GM21825 (cell line): ENCODE measurements at regions not wholly inside any gene's neighbourhood (a gene's known extent, or its start where the extent isn't known, plus 50 kb on each side); places are given as distances from the start of the nearest gene placed in this dataset.
A peak's percentile ranks its signal among the peaks of the same experiment; 100 is the strongest.
"Not testable (repeated sequence)": the region's sequence is repeated elsewhere in the genome, so short reads cannot be mapped to it uniquely, and the experiment has no call there.

Experiments used
- ATAC-seq: cut with Tn5 transposase; IDR thresholded peaks from one replicate; pipeline ENCODE4 v1.9.1; 2021; ENCODE audit warnings: mild to moderate bottlenecking, moderate library complexity; ENCODE audit not compliant: unreplicated experiment

GRCh38 chrX:63186137-63186536 is 165.0 kb downstream of the SPIN4 start:
- no peak for ATAC-seq

DNA sequence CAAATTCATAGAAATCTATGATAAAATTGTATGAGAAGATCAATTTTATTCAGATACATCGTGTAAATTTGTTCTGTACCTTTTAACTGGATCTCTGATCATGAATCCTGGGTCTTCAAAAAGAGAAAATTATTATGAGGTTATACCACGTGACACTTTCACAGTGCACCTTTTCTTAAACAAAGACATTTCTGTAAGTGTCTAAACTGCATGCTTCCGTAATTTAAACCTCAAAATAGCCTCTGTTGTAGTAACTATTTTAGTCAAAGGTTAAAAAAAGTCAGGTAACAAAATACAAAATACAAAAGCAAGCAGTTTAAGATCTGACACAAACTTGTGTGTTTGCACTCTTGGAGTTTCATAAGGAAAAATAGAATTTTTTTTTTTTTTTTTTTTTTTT is 171.3 kb downstream of the SPIN4 start:
- ATAC-seq: not testable (repeated sequence)

- ATAC-seq: not testable (repeated sequence)
These were observed 174.6 kb downstream of the SPIN4 start for GRCh38 chrX:63176578-63176977.

- not testable (repeated sequence) for ATAC-seq
These were observed 177.1 kb downstream of the SPIN4 start for GRCh38 chrX:63173841-63174718.

GRCh38 chrX:63169416-63169815 is 181.7 kb downstream of the SPIN4 start:
- ATAC-seq: not testable (repeated sequence)

DNA sequence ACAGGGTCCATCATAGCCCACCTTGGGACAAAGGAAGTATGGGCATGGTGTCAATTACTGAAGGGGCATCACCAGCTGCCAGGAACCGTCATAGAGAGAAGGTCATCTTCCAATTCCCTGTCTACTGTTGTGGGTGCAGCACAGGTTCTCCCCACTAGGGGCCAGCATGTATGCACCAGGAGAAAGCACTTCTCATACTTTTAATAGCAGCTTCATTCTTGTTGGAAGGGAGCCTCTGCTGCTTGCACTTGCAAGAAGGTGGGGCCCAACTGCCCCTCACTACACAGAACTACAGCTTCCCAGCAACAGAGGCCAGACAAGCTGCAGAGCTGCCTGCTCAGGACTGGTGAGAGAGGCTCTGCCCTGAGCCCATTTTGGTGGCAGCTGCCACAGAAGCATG is 182.2 kb downstream of the SPIN4 start:
- not testable (repeated sequence) for ATAC-seq

GRCh38 chrX:63167002-63167401 is 184.1 kb downstream of the SPIN4 start:
- ATAC-seq: not testable (repeated sequence)

GRCh38 chrX:63160994-63161393 is 190.1 kb downstream of the SPIN4 start:
- ATAC-seq: not testable (repeated sequence)

DNA sequence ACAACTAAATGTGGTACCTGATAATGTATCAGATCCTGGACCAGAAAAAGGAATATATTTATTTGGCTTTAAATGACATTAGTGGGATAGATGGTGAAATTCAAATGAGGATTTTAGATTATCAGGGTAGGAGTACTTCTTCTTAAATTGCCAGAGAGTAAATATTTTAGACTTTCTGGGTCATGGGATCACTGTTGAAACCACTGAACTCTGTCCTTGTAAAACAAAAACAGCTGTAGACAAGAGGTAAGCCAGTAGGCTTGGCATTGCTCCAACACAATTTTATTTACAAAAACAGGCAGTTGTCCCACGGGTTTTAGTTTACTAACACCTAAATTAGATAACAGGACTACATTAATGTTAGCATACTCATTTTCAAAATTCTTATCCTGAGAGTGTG is 190.8 kb downstream of the SPIN4 start:
- not testable (repeated sequence) for ATAC-seq

DNA sequence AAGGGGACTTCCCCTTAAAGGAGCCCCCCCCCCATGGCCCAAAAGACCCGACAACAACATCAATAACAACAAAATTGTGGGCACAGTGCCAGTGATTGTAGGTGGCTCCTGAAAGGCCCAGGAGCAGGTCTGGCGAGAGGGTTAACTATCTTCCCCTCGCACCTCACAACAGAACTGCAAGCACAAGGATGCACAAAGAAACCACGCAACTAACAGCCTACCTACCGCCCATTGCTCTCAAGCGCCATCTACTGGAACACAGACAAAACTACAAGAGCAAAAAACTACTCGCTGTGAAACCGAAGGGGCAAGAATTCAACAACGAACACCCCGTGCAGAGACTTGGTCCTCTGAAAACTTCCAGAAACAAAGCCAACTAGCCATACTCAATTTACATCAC is 205.6 kb downstream of the SPIN4 start:
- not testable (repeated sequence) for ATAC-seq

GRCh38 chrX:63142588-63142987 is 208.5 kb downstream of the SPIN4 start:
- not testable (repeated sequence) for ATAC-seq

DNA sequence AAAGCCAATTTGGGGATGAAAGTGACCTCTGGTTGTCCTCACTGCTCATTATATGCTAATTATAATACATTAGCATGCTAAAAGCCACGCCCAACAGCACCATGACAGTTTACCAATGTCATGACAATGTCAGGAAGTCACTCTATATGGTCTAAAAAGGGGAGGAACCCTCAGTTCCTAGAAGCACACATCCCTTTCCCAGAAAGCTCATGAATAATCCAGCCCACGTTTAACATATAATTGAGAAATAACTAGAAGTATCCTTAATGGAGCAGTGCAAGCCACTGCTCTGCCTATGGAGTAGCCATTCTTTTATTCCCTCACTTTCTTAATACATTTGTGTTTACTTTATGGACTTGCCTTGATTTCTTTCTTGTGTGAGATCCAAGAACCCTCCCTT is 215.3 kb downstream of the SPIN4 start:
- not testable (repeated sequence) for ATAC-seq

GRCh38 chrX:63128509-63128908 is 222.6 kb downstream of the SPIN4 start:
- ATAC-seq: peak; percentile 82

DNA sequence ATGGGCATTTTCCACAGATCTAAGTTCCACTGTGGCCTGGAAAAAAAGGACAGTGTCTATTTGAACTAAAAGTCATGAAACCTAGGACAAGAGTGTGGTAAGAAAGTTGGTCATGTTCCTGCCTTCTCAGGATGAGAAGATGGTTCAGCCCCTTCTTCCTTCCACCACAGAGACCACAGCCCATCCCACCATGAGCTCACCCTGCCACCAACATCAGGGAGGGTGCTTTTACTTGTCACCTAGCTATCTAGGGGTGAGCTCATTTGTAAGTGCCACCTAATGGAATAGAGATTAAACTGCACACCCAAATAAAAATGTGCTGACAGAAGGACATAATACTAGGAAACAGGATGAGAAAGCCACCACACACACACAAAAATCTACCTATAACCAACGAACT is 235.9 kb downstream of the SPIN4 start:
- ATAC-seq: no peak

DNA sequence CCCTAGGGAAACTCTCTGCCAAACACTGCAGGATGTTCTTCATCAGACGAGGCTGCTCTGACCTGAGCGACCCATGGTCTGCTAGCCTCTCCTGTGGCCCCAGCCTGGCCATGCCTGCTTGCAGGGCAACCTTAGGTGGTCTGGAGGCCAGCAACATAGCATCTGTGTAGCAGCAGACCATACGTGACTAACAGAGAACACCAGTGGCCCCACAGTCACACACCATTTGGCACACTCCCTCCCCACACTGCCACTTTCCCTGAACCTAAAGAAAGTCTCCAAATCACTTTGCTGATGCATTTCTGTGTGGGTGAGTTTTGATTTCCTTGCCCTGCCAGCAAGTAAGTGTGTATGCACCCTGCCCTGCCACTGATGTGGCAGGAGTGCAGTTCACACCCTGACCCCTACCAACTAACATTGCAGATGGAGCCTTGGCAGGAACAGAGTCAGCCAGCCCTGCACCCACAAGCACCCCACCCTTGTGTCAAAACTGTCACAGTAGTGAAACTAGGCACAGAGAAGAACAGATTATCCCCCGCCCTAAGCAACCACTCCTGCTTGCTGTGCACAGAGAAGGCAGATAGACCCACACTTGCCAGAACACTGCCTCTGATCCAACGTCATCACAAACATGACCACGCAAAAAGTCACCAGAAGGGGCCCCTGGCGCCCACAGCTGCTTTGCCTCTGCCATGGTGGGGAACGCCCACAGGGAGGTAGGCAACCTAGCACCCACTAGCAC is 249.1 kb downstream of the SPIN4 start:
- ATAC-seq: no peak

GRCh38 chrX:63058204-63058603 is 292.9 kb downstream of the SPIN4 start:
- no peak for ATAC-seq

GRCh38 chrX:63050225-63050624 is 300.9 kb downstream of the SPIN4 start:
- no peak for ATAC-seq

DNA sequence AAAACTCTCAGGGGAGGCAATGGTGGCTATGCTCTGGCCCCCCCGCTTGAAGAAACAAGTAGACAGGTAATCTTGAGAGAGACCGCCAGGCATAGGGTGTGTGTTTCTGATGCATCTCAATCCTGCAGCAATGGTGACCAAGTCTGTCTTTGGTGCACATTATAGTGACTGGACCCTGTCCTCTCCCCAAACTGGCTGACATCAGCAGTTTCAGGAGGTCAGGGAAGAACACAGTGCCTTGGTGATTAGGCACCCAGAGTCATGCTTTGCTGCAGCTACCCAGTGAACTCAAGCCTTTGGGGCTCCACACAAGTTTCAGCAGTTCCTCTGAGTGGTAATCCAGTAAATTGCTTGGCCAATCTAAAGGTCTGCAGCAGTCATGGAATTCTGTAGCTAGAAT is 318.3 kb downstream of the SPIN4 start:
- ATAC-seq: no peak

DNA sequence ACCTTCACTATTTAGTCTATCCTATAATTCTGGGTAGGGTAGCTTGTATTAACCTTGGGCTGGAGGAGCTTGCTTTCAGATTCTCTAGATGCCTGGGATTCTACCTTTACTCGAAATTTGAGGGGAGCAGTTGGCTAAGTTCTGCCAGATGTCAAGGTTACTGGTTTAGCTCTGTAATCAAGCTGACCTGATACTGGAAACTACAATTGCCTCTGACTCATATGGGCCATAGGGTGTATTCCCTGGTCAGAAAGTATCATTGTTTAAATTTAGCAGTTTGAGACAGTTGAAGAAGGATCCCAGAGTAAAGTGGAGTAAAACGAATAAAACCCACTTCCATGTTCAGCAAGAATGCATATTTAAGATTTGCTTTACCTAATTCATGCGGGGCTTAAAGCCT is 337.6 kb downstream of the SPIN4 start:
- no peak for ATAC-seq

GRCh38 chrX:63012574-63012973 is 338.6 kb downstream of the SPIN4 start:
- no peak for ATAC-seq

GRCh38 chrX:63000196-63000595 is 350.9 kb downstream of the SPIN4 start:
- not testable (repeated sequence) for ATAC-seq
